Muscle of arm (tissue), 1 donor: ENCODE measurements at regions not wholly inside any gene's neighbourhood (a gene's known extent, or its start where the extent isn't known, plus 50 kb on each side); places are given as distances from the start of the nearest gene placed in this dataset.
"Not testable (repeated sequence)": the region's sequence is repeated elsewhere in the genome, so short reads cannot be mapped to it uniquely, and the experiment has no call there.

Source experiments
- DNase-seq: peaks from one replicate; pipeline ENCODE4 v3.0.0-alpha.2; 2013

DNA sequence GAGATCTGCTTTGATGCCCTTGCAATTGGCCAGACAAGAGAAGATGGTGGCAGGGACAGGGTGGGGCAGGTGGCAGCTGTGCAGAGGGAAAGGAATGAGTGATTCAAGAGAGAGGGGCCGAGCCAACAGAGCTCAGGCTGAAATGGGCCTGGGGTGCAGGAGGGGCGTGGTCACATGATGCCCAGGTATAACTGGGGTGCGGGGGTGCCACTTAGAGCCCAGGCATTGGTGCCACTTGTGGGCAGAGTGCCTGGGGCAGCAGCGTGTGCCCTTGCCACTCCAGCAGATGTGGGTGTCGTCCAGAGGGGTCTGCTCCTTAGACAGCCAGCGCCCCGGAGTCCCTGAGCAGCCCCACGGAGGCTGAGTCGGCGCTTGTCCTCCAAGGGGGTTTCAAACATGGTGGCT, 88.7 kb downstream of the PLXNA1 start:
- DNase-seq: no peak

DNA sequence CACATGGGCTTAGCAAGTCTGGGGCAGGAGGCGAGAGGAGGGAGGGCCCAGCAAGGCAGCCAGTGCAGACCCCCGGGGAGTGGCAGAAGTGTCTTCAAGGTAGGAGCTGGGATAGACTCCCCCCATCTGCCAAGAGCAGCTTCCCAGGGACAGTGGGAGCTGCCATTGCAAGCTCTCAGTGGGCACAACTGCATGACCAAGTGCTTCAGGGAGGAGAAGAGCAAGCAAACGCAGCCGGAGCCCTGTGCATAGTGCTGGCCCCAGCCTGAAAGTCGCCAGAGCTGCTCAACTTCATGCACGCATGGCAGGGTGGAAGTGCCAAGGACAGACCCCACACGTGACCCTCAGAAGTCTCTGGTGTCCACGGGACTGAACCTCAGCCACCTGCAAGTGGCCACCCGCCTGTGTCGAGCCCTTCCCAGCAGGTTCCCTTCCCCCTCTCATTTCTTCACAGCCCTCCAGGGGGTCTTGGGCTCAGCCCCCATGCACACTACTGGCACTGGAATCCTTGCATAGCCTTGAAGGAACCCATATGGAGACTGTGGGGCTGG, 89.4 kb downstream of the PLXNA1 start:
- DNase-seq: no peak

DNA sequence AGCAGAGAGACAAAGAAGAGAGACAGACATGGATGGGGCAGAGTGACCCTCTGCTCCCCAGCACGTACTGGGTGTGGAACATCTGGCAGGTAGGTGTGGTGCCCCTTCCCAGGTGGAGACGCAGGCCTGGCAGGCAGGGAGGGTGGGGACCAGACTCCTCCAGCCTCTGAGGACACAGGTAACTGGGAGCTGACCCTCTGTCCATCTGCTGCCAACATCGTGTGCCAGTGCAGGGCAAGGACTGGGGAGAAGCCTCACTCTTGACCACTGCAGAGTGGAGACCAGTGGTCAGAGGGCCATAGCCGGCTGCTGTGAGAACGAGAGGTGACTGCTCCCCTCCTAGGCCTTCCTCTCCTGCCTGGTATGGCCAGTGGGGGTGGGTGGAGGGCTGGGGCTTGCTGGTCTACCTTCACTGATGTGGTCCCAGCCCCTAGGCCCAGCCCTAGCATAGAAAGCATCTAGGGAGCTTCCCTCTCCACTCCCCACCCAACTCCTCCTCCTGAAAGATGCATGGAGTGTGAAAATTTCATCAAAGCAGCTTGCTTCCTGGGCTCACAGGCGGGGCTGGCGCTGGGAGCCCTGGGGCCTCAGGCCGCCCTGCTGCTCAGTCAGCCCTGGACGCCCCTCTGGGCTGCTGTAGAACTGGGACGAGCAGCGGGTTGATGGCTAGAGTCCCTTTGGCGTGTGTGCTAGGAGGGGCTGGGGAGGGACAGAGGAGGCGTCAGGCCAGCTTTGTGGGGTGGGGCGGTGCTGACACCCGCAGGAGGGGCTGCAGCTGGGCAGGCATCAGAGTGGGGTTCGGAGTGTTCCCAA, 90.3 kb downstream of the PLXNA1 start:
- no peak for DNase-seq

DNA sequence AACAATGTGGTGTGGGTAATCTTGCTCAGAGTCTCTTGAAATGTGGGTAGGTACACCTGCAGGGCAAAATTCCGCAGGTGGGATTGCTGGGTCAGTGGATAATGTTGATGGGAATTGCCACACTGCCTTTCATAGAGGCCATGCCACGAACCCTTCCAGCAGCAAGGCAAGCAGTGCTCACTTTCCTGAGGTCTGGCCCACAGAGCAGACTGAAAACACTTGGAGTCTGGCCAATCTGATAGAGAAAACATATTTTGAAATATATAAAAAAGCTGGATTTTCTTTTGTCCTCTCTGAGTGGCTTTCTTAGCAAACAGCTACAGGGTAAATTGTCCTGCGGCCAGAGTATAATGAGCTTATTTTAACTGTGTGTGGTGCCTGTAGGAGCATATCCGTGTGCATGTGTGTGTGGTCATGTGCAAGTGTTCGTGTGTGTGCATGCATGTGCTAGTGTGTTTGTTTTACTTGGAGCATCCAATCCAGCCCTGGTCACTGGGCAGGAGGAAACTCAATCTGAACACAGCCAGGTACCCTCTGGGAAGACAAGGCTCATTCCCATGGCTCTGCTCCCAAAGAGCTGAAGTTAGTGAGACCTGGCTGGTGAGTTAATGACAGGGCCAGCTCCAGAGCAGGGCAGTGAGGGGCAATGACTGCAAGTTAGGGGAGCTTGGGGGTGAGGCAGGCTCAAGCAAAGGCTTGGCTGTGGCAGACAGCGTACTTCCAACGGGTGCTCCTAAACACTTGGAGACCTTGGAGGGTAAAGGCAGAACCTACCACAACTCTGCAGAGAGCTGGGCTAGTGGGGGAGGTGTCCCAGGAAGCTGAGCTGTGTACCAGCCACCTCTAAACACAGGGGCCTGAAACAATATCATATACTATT, 91.3 kb downstream of the PLXNA1 start:
- no peak for DNase-seq

DNA sequence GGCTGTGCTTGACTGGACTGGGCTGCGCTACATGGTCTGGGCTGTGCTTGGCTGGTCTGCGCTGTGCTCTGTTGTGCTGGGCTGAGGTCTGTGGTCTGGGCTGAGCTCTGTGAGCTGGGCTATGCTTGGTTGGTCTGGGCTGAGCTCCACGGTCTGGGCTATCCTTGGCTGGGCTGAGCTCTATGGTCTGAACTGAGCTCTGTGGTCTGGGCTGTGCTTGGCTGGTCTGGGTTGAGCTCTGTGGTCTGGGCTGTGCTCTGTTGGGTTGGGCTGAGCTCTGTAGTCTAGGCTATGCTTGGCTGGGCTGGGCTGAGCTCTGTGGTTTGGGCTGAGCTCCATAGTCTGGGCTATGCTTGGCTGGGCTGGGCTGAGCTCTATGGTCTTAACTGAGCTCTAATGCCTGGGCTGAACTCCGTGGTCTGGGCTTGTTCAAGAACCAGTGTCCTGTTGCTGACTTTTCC, 92.0 kb downstream of the PLXNA1 start:
- peak; percentile 64 for DNase-seq

DNA sequence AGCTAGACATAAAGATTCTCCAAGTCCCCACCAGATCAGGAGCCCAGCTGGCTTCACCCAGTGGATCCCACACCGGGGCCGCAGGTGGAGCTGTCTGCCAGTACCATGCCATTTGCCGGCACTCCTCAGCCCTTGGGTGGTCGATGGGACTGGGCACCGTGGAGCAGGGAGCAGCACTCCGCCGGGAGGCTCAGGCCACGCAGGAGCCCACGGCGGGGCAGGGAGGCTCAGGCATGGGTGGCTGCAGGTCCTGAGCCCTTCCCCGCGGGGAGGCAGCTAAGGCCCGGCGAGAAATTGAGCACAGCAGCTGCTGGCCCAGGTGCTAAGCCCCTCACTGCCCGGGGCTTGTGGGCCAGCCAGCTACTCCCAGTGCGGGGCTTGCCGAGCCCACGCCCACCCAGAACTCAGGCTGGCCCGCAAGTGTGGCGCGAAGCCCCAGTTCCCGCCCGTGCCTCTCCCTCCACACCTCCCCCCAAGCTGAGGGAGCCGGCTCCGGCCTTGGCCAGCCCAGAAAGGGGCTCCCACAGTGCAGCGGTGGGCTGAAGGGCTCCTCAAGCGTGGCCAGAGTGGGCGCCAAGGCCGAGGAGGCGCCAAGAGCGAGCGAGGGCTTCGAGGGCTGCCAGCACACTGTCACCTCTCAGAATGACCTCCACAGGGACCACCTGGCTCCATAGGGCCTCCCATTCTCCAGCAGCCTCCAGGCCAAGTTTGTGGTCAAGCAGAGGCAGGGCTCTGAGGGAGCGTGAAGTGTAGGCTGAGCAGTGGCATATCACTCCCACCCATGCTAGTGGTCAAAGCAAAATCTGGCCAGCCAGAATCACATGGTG, 93.5 kb downstream of the PLXNA1 start:
- DNase-seq: not testable (repeated sequence)

DNA sequence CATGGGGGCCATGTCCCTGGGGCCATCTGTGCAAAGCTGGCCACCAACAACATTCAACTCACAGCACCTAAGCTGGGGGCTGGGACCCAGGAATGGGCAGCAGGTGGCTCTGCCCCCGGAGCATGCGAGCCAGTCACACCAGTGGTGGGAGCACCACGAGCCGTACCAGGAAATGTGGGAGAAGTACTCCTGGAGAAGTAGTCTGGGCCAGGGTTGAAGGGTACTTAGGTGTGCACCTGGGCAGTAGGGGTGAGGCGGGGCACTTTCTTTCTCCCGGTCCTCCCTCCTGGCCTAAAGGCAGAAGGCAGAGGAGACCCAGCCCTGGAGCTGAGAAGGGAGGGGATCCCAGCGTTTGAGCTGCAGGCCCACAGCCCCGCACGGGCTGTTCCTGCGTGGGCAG, 94.2 kb downstream of the PLXNA1 start:
- no peak for DNase-seq

GRCh38 chr3:127077505-127078064, 94.7 kb downstream of the PLXNA1 start:
- DNase-seq: no peak

- DNase-seq: no peak
Measured at GRCh38 chr3:127078626-127079025, 95.7 kb downstream of the PLXNA1 start.

DNA sequence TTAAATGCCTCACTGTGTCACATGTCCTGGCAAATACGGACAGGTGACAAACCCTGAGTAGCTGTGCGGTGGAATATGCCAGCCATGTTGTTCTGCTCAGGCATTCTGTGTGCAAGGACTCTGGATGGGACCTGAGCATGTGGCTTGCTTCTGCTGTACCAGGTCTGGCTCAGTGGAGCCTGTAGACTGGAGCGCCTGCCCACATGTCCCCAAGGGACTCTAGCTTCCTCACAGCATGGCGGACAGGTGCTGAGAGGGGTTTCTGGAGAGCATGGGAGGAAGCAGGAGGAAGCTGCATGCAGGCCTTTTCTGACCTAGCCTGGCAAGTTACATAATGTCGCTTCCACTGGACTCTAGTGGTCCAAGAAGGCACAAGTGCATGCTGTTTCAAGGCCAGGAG, 96.3 kb downstream of the PLXNA1 start:
- DNase-seq: no peak

GRCh38 chr3:127081001-127081720, 98.2 kb downstream of the PLXNA1 start:
- DNase-seq: no peak

- DNase-seq: no peak
Measured at GRCh38 chr3:127082066-127082465, 99.2 kb downstream of the PLXNA1 start.

DNA sequence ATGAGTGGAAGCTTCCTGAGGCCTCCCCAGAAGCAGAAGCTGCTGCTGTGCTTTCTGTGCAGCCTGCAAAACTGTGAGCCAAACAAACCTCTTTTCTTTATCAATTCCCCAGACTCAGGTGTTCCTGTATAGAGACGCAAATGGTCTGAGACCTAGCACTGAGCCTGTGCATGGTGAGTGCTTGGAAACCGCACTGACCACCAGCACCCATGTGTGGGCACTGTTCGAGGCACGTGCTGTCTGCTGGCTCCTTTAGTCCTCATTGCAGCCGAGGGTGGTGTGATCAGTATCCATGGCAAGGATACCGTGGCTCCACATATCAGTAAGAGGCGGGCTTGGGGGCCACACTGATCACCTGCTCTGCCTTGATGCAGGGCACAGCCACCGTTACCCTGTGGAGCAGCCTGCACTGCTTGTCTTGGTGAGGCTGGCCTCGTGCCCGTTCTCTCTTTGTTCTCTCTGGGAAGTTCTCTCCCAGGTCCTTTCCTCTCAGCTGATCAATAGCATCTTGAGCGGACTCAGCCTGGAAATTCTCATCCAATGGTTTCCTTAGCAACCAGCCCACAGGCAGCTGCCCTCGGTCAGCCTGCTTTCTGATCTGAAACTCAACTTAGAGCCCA, 101.0 kb downstream of the PLXNA1 start:
- DNase-seq: no peak

- no peak for DNase-seq
Measured at GRCh38 chr3:127084401-127084990, 101.6 kb downstream of the PLXNA1 start.

DNA sequence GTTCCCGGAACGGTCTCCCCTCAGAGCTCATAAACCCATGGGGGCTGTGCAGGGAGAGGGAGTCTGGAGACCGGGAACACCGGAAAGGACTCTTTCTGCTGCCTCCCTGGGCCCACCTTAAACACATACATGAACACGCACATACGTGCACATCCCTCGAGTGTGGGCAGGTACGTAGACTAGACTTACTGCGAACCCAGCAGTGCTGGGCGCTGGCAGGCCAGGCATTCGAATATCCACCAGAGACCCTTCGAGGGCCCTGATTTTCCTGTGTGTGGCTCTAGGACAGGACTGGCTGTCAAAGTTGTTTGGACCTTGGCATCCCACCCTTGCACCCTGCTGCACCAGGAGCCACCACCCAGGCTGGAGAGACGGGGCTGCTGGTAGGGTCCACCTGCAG, 102.7 kb downstream of the PLXNA1 start:
- no peak for DNase-seq

DNA sequence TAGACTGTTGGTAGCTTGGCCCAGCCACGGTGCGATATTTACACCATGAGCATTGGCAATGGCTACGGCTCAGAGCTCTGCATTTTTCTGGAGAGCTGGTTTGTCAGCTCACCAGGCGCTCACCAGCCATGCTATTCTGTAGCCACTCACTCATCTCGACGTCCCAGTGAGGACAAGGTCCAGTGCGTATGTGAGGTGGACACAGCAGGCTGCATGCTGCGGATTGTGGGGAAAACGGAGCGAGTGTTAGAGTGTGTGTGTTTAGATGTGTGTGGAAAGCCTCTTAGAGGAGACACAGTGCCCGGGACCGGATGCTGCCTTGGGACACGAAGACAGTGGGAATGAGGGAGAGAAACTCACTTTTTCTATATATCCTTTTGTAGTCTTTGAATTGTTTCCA, 103.7 kb downstream of the PLXNA1 start:
- not testable (repeated sequence) for DNase-seq

DNA sequence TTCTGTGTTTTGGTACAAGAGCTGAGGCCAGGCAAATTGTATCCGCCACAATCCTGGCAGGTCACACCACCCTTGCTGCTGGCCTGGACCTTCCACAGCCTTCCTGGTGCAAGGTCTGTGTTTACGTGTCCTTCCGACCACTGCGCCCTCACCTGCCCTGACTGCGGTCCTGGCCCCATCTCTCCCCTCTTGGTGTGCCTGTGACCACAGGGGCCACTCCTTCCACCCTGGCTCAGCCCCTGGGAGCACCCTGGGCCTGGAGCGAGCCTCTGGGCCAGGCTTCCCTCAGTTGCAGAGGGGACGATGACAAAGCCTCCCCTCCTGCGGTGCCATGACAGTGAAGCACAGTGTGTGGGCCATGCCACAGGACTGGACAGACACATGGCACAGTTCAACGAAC, 104.5 kb downstream of the PLXNA1 start:
- DNase-seq: no peak

DNA sequence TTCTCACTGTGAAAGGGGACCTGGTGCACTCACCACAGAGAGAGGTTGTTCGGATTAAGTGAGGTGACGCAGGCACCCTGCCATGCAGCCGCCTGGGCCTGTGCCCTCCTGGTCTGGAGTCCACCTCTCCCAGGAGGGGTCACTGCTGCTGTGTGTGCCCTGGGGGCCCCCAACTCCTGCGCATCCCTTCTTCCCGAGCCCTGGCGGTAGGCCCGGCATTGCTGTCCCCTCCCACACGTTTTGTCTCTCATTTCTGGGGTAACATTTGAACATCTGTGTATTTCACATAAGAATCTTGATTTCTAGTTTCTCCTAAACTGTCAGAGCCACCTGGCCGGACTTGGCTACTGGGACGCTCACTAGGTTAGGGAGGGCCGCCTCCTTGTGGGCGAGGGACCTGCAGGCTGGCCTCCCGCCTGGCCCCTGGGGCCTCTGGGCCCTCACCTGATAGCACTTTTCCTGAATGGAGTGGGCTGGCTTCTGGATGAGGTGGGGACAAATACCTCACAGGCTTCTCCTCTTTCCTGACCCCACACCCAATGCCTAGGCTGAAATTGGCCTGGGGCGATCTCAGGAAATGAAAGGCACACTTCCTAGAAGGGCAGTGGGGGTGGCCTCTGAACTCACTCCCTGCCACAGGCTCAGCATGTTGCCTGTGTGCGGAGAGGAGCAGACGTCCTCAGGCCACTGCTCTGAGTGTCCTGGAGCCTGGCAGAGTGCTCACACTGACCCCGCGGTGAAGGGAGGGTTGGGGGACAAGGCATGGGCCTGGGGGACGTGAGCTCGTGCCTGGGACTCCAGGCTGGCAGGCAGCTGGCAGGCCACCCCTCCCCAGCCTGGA, 104.2 kb upstream of the PRR23E start:
- DNase-seq: no peak
